ENCODE measurements at regions not wholly inside any gene's neighbourhood (a gene's known extent, or its start where the extent isn't known, plus 50 kb on each side); places are given as distances from the start of the nearest gene placed in this dataset.

DNA sequence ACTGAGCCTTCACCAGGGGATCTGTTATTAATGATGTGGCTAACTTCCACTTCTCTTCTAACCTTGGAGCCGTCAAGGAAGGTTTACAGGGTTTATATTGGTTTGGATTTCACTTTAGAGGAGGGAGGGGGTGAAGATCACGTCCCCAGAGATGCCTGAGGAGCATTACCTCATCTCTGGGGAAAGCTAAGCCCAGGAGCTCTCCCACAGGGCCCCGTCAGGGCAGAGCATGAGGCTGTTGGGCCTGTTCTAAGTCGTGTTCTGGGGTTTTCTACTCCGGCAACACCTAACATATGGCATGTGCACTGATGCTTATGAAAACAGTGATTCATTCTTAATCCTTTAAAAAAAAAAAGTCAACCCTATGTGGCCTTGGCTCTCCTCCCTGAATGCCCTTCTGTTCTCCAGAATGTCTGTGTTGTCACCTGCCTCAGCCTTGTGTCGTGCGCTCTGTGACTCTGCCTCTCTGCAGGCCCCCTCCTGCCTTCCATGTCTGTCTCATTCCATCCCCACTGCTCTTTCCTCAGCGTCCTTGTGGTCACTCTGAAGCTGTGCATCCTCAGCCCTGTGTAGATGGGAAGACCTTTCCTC lies 97.4 kb upstream of the JARID2 start:
- TF ChIP-seq, protein P1, sequence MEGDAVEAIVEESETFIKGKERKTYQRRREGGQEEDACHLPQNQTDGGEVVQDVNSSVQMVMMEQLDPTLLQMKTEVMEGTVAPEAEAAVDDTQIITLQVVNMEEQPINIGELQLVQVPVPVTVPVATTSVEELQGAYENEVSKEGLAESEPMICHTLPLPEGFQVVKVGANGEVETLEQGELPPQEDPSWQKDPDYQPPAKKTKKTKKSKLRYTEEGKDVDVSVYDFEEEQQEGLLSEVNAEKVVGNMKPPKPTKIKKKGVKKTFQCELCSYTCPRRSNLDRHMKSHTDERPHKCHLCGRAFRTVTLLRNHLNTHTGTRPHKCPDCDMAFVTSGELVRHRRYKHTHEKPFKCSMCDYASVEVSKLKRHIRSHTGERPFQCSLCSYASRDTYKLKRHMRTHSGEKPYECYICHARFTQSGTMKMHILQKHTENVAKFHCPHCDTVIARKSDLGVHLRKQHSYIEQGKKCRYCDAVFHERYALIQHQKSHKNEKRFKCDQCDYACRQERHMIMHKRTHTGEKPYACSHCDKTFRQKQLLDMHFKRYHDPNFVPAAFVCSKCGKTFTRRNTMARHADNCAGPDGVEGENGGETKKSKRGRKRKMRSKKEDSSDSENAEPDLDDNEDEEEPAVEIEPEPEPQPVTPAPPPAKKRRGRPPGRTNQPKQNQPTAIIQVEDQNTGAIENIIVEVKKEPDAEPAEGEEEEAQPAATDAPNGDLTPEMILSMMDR (IDR thresholded peaks at IDR 0.05; ENCODE audit: low read depth, low read length, poor library complexity, severe bottlenecking): no peak
- no peak for TF ChIP-seq EZH2phosphoT487 (IDR thresholded peaks at IDR 0.05; ENCODE audit: borderline replicate concordance, low read length)
